Ectodermal cell (in vitro differentiated cells): ENCODE measurements at regions not wholly inside any gene's neighbourhood (a gene's known extent, or its start where the extent isn't known, plus 50 kb on each side); places are given as distances from the start of the nearest gene placed in this dataset.
"Not testable (repeated sequence)": the region's sequence is repeated elsewhere in the genome, so short reads cannot be mapped to it uniquely, and the experiment has no call there.

Experiments used
- H3K27ac ChIP-seq: 2 replicates; pipeline ENCODE4 v1.7.0; 2013; ENCODE audit warnings: mild to moderate bottlenecking, low read depth, low read length; ENCODE audit not compliant: insufficient read depth, poor library complexity, severe bottlenecking
- H3K27me3 ChIP-seq: 2 replicates; pipeline ENCODE4 v1.7.0; 2013; ENCODE audit warnings: mild to moderate bottlenecking, low read length; ENCODE audit not compliant: insufficient read depth, control insufficient read depth, poor library complexity, severe bottlenecking
- H3K36me3 ChIP-seq: one replicate; pipeline ENCODE4 v1.7.0; 2013; ENCODE audit warnings: low read length; ENCODE audit not compliant: control insufficient read depth, insufficient read depth
- H3K4me1 ChIP-seq: one replicate; pipeline ENCODE4 v1.7.0; 2013; ENCODE audit warnings: low read length; ENCODE audit not compliant: control insufficient read depth, insufficient read depth
- H3K4me3 ChIP-seq: 2 replicates; pipeline ENCODE4 v1.7.0; 2013; ENCODE audit warnings: low read depth, low read length, control low read depth; ENCODE audit not compliant: insufficient read depth
- H3K9me3 ChIP-seq: 2 replicates; pipeline ENCODE4 v1.7.0; 2013; ENCODE audit warnings: mild to moderate bottlenecking, low read length, moderate library complexity; ENCODE audit not compliant: control insufficient read depth
- WGBS, 2 experiments: methylation state at CpG; one replicate each; pipeline ENCODE4 v1.1.7; 2013; ENCODE audit warnings: missing lambda C conversion rate in 2 of 2; 5-methylcytosine and 5-hydroxymethylcytosine counted together

- 93 to 95% methylated on average over 13 of the region's 13 CpGs for WGBS, 2 experiments
These were observed 2747.1 kb downstream of the PCDH7 start for GRCh38 chr4:33467291-33467690.

DNA sequence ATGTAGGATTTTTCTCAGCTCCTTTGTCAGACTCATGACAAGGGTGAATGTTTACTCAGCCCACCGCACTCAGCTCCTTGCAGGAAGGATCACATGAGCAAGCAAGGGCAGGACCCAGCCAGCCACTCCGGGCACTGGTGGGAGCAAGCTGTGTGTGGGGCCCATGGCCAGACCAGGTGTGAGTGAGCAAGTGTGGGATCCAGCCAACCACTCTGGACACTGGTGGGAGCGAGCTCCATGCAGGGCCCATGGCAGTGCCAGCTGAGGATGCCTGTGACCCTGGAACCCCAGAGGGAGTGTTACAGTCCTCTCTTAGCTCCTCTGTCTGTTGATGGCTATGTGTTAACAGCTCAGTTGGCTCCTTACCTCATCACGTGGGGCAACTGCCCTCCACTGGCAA is 2750.6 kb downstream of the PCDH7 start:
- no peak overlapping the region for H3K4me3 ChIP-seq
- 96% methylated on average over 4 of the region's 4 CpGs for WGBS, 2 experiments
- H3K27me3 ChIP-seq = no peaks in the 10 kb centered on the region
- H3K4me1 ChIP-seq = no peaks in the 10 kb centered on the region
- no peaks in the 10 kb centered on the region for H3K36me3 ChIP-seq
- H3K9me3 ChIP-seq = no peaks in the 10 kb centered on the region
- no peak overlapping the region for H3K27ac ChIP-seq

More at GRCh38 chr4:33467291-33467690, 2747.1 kb downstream of the PCDH7 start:
- Histone ChIP-seq H3K36me3 (no peaks in the 10 kb centered on the region), H3K27me3 (no peaks in the 10 kb centered on the region), H3K9me3 (no peaks in the 10 kb centered on the region), H3K4me1 (no peaks in the 10 kb centered on the region), H3K4me3 (no peak overlapping the region), H3K27ac (no peak overlapping the region)

DNA sequence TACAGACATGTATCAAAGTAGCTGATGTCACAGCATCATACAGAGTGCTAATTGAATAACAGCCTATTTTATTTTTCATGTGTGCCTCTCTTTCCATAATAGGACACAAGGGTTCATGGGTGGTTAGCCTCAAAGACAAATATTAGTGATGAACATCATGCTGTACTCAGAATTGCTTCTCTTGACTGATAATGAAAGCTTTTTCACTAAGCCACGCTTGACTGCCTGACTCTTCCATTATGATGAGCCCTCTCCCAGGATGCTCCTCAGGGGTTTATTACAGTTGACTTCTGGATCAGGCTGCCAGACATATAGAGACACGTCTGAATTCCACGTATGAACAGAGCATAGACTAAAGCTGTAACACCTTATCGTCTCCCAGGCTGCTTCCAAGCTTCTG is 2757.5 kb downstream of the PCDH7 start:
- Histone ChIP-seq H3K4me1 (no peaks in the 10 kb centered on the region), H3K9me3 (no peaks in the 10 kb centered on the region), H3K27ac (no peak overlapping the region), H3K4me3 (no peak overlapping the region), H3K27me3 (no peaks in the 10 kb centered on the region), H3K36me3 (no peaks in the 10 kb centered on the region)
- 87 to 93% methylated on average over 4 of the region's 4 CpGs for WGBS, 2 experiments

- Histone ChIP-seq H3K4me1 (no peaks in the 10 kb centered on the region), H3K9me3 (no peaks in the 10 kb centered on the region), H3K36me3 (no peaks in the 10 kb centered on the region), H3K27ac (no peak overlapping the region), H3K4me3 (no peak overlapping the region), H3K27me3 (no peaks in the 10 kb centered on the region)
- WGBS, 2 experiments = 100% methylated on average over 1 of the region's 1 CpG; no CpG with 5 or more reads in 1 of the 2 experiments
These were observed 2761.5 kb downstream of the ARAP2 start for GRCh38 chr4:33482773-33483172.

DNA sequence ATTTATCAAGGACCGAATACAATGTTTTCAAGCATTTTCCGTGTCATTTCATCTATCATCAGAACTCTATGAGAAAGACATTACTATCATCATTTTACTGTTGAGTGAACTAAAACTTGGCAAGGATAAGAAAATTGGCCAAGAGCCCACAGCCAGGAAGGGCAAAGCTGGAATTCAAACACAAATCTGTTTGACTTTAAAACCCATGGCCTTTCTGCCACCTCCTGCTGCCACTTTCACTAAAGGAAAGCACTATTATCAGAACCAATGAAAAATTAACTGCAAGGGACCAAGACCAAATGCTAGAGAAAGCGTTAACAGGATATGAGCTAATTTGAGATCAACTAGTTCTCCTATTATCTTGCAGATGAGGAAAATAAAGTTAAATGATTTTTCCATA is 2759.2 kb downstream of the ARAP2 start:
- Histone ChIP-seq H3K27ac (no peak overlapping the region), H3K36me3 (no peaks in the 10 kb centered on the region), H3K4me3 (no peak overlapping the region), H3K9me3 (no peaks in the 10 kb centered on the region), H3K27me3 (no peaks in the 10 kb centered on the region), H3K4me1 (no peaks in the 10 kb centered on the region)
- WGBS, 2 experiments = 99 to 100% methylated on average over 3 of the region's 3 CpGs

- Histone ChIP-seq H3K36me3 (no peaks in the 10 kb centered on the region), H3K27me3 (no peaks in the 10 kb centered on the region), H3K4me3 (no peak overlapping the region), H3K27ac (no peak overlapping the region), H3K9me3 (no peaks in the 10 kb centered on the region), H3K4me1 (no peaks in the 10 kb centered on the region)
- WGBS, 2 experiments = 94 to 96% methylated on average over 2 of the region's 2 CpGs
These were observed 2751.1 kb downstream of the ARAP2 start for GRCh38 chr4:33493231-33493630.

- Histone ChIP-seq H3K27me3 (no peaks in the 10 kb centered on the region), H3K9me3 (no peaks in the 10 kb centered on the region), H3K4me1 (no peaks in the 10 kb centered on the region), H3K4me3 (no peak overlapping the region), H3K36me3 (no peaks in the 10 kb centered on the region), H3K27ac (no peak overlapping the region)
- WGBS, 2 experiments = 86 to 94% methylated on average over 2 of the region's 2 CpGs
These were observed 2750.2 kb downstream of the ARAP2 start for GRCh38 chr4:33494150-33494549.

DNA sequence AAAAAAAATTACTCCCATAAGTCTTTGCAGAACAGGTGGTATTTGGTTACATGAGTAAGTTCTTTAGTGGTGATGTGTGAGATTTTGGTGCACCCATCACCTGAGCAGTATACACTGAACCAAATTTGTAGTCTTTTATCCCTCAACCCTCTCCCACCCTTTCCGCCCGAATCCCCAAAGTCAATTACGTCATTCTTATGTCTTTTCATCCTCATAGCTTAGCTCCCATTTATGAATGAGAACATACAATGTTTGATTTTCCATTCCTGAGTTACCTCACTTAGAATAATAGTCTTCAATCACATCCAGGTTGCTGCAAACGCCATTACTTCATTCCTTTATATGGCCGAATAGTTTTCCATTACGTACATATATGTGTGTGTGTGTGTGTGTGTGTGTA is 2742.7 kb downstream of the ARAP2 start:
- H3K27me3 ChIP-seq, H3K36me3 ChIP-seq, H3K27ac ChIP-seq, H3K9me3 ChIP-seq, H3K4me1 ChIP-seq, H3K4me3 ChIP-seq: not testable (repeated sequence)
- 85 to 99% methylated on average over 4 to 6 of the region's 6 CpGs for WGBS, 2 experiments

DNA sequence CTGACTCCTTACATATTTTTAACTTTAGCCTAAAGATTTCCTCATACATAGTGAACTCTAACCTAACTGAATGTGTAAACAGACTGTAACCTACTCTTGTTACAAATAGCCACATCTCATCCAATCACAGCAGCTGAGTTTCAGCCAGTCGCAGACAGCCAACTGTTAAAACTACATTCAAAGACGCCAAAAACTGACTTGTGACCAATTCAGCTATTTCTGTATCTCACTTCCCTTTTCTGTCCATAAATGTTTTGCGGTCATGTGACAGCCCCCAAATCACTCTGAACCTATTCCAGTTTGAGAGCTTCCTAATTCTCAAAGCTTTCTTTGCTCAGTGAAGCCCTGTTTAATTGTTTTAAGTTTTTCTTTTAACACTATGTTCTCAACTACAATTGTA is 2731.9 kb downstream of the ARAP2 start:
- 92 to 93% methylated on average over 3 of the region's 3 CpGs for WGBS, 2 experiments
- H3K27ac ChIP-seq = no peak overlapping the region
- no peak overlapping the region for H3K4me3 ChIP-seq
- no peaks in the 10 kb centered on the region for H3K4me1 ChIP-seq
- H3K27me3 ChIP-seq = no peaks in the 10 kb centered on the region
- H3K36me3 ChIP-seq = no peaks in the 10 kb centered on the region
- H3K9me3 ChIP-seq = no peaks in the 10 kb centered on the region

- H3K4me3 ChIP-seq = no peak overlapping the region
- no peaks in the 10 kb centered on the region for H3K4me1 ChIP-seq
- H3K27ac ChIP-seq = no peak overlapping the region
- WGBS, 2 experiments = 95 to 96% methylated on average over 3 to 6 of the region's 6 CpGs
- H3K27me3 ChIP-seq = no peaks in the 10 kb centered on the region
- H3K9me3 ChIP-seq = no peaks in the 10 kb centered on the region
- H3K36me3 ChIP-seq = no peaks in the 10 kb centered on the region
These were observed 2725.5 kb downstream of the ARAP2 start for GRCh38 chr4:33518856-33519255.

DNA sequence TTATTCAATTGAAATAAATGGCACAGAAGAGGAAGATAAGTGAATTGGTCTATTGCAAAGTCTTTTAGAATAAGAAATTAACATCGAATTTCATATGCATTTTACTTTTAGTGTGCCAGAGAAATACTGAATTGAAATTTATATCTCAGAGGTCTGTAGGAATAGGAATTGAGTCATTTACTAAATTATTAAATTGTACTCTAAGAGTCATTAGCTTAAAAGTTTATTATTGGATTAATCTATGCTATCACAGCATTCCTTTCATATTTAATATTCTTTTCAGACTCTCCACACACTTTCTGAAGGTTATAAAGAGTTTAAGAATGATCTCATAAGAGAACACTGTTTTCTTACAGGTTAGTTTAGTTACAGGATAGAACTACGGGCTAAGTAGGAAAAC is 2711.5 kb downstream of the ARAP2 start:
- H3K4me1 ChIP-seq = no peaks in the 10 kb centered on the region
- WGBS, 2 experiments = 97 to 100% methylated on average over 1 to 2 of the region's 2 CpGs
- H3K4me3 ChIP-seq = no peak overlapping the region
- H3K9me3 ChIP-seq = no peaks in the 10 kb centered on the region
- H3K36me3 ChIP-seq = no peaks in the 10 kb centered on the region
- H3K27me3 ChIP-seq = no peaks in the 10 kb centered on the region
- no peak overlapping the region for H3K27ac ChIP-seq
